ENCODE measurements at regions not wholly inside any gene's neighbourhood (a gene's known extent, or its start where the extent isn't known, plus 50 kb on each side); places are given as distances from the start of the nearest gene placed in this dataset.

DNA sequence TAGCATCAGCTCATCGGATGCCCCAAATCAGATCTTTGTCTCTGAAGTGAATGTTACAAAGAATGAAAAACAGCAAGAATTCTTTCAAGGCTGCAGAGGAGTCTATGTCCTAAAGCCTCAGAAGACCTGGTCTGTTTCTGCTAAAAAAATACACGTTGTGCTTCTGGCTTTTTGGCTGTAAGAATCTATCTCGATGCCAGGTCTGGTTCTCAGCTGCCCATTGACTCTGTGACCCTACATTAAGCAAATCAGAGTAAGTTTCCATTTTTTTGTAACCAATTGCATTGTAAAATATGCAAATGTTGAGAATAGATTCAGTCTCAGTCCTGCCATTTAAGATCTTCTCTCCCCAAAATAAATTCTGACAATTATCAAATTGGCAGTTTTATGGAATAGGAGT, 705.4 kb downstream of the RFPL4B start:
- TF ChIP-seq, protein P1, sequence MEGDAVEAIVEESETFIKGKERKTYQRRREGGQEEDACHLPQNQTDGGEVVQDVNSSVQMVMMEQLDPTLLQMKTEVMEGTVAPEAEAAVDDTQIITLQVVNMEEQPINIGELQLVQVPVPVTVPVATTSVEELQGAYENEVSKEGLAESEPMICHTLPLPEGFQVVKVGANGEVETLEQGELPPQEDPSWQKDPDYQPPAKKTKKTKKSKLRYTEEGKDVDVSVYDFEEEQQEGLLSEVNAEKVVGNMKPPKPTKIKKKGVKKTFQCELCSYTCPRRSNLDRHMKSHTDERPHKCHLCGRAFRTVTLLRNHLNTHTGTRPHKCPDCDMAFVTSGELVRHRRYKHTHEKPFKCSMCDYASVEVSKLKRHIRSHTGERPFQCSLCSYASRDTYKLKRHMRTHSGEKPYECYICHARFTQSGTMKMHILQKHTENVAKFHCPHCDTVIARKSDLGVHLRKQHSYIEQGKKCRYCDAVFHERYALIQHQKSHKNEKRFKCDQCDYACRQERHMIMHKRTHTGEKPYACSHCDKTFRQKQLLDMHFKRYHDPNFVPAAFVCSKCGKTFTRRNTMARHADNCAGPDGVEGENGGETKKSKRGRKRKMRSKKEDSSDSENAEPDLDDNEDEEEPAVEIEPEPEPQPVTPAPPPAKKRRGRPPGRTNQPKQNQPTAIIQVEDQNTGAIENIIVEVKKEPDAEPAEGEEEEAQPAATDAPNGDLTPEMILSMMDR (conservative IDR thresholded peaks at IDR 0.05): no peak
- TF ChIP-seq ZFX (IDR thresholded peaks at IDR 0.05): no peak

DNA sequence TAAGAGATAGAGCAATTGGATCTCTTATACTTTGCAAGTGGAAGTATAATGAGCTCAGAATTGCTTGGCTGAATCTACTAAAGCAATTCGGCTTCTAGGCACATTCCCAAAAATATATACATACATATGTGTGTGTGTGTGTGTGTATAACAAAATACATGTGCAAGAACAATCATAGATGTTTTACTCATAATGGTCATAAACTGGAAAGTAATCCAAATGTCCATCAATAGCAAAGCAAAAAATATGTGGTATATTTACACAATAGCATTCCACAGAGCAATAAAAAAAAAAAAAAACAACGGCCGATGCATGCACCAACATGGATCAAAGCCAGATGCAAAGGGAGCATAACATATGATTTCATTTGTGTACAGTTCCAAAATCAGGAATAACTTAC, 707.9 kb downstream of the RFPL4B start:
- no peak overlapping the region for H3K27ac ChIP-seq
- TF ChIP-seq ZFX (IDR thresholded peaks at IDR 0.05): no peak
- TF ChIP-seq, protein P1 (conservative IDR thresholded peaks at IDR 0.05): no peak

More for the DNA sequence above, 705.4 kb downstream of the RFPL4B start:
- no peak overlapping the region for H3K27ac ChIP-seq

DNA sequence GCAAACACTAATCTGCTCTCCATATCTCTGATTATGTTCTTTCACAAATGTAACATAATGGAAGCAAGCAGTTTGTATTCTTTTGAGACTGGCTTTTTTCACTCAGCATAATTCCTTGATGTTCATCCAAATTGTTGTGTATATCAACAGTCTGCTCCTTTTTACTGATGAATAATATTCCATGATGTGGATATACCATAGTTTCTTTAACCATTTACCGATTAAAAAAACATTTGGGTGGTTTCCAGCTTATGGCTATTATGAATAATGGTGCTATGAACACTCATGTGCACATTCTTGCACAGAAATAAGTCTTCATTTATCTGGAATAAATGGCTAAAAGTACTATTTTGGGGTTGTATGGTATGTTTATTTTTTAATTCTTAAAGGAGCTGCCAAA, 708.9 kb downstream of the RFPL4B start:
- TF ChIP-seq, protein P1 (conservative IDR thresholded peaks at IDR 0.05): no peak
- TF ChIP-seq ZFX (IDR thresholded peaks at IDR 0.05): no peak
- H3K27ac ChIP-seq: no peak overlapping the region

DNA sequence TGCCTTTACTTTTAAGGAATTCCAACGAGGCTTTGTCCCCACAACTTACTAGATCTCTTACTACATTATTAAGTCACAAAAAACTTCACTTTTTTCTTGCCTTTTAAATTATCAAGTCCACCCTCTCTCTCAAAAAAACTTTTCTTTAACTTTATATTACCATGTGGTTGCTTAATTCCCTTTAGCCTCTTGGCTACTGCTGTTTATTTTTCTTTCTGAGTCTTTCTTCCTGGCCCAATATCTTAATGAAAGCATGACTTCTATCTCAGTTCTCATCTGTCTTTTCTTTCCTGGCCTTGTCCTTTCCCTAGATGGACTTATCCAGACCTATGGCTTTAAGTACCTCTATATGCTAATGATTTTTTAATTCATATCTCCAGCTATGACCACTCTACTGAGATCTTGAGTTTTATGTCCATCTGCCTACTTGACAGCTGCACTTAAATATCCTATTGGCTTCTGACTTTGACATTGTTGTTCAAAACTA, 710.5 kb downstream of the RFPL4B start:
- no peak for TF ChIP-seq ZFX (IDR thresholded peaks at IDR 0.05)
- TF ChIP-seq, protein P1 (conservative IDR thresholded peaks at IDR 0.05): no peak
- no peak overlapping the region for H3K27ac ChIP-seq

DNA sequence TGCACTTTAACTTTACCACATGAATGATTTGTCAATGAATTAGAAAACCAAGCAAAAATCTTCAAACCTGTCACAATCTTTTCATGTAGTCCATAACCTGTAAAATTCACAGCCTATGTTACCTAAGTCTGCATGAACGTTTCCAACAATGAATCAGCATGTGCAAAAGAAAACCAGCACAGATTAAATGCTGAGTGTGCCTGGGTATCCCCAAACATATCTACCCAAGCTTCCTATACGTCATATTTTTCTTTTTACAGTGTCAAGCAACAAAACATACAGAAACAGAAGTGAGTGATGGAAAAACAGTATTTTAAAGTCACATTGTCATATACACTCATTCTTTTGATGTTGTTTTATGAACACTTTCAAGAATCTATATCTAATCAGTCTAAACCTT, 713.5 kb downstream of the RFPL4B start:
- TF ChIP-seq ZFX (IDR thresholded peaks at IDR 0.05): no peak
- TF ChIP-seq, protein P1 (conservative IDR thresholded peaks at IDR 0.05): no peak
- no peak overlapping the region for H3K27ac ChIP-seq

DNA sequence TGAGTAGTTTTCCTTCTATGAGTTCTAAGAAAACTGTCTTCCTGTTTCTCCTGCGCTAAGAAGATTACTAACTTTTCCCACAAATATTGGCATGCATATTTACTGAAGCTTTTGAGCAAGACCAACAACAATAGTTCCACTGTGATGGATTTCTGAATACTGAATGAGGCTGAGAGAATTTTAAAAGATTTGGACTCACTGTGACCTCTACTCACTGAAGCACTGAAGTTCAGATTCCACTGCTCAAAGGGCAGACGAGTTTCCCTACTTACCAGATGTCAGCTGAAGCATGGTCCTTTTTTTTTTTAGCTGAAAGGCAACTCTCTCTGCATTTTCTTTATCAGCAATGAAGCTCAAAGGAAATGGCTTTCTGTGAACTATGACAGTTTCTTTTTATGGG, 718.5 kb downstream of the RFPL4B start:
- H3K27ac ChIP-seq: no peak overlapping the region
- TF ChIP-seq, protein P1 (conservative IDR thresholded peaks at IDR 0.05): no peak
- no peak for TF ChIP-seq ZFX (IDR thresholded peaks at IDR 0.05)

DNA sequence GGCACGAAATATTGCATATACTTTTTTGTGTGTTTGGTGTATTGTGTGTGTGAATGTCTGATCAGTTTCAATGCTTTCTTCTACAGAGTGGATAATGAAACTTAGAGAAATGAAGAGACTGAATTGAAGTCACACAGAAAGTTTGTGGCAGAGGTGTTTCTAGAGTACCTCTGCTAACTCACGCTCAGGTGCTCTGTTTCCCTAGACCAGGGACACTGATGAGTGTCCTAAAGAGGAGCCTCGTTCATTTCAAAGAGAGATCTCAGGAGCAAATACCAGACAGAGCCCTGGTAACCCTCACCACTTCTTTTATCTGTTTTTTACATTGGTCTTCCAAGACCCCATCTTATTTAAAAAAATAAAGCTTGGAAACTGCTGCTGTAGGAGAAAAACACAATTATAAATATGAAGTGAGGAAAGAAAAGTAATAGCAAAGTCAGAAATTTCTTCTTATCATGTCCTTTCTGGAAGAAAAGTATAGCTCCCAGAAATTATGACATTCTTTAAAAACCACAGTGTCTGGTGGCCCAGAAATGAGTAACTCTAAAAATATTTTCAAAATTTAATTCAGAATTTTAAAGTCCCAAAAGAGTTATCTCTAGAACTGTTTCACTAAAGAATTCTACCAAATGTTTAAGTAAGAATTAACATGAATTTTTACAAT, 720.6 kb downstream of the RFPL4B start:
- TF ChIP-seq ZFX (IDR thresholded peaks at IDR 0.05): no peak
- TF ChIP-seq, protein P1 (conservative IDR thresholded peaks at IDR 0.05): no peak
- H3K27ac ChIP-seq: no peak overlapping the region

Data from C4-2B (cell line).